ENCODE measurements at regions not wholly inside any gene's neighbourhood (a gene's known extent, or its start where the extent isn't known, plus 50 kb on each side); places are given as distances from the start of the nearest gene placed in this dataset.

DNA sequence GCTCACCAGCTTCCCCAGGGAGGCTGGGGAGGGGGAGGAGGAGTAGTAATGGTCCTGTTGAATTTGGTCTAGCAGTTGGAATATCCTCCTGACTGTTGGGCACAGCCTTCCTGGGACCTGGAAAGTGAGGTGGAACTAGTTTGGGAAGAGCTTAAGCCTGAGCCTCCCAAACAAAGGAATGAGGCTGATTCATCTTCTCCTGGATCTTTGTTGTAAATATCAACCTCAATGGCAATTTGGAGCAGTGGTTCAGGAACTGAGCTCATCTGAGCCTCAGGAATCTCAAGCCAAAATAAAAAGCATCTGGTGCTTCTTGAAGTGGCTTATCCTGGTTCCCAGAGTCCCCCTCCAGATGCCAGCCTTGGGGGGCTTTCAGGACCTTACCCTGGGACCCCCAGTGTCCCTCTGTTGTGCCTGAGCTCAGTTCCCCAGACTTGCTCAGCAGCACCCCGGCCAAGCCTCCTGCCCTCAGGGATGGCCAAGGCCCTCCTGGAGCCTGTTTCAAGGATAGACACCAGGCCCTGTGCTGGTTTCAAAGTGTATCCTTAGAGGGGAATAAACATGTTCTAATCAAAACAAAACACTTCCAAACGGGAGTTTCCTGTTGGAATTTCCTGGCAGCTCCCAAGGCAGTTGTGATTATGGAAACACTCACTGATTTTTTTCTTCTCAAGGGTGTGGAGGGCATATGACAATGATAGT is 112.6 kb downstream of the DDX1 start:
- no peaks in the 10 kb centered on the region for H3K27me3 ChIP-seq (replicated peaks in 1 of 7)
- H3K4me3 ChIP-seq: no peak overlapping the region
- WGBS, 5 donors: 30 to 64% (median 43%) methylated on average over 2 of the region's 2 CpGs
- intact Hi-C loops (cut with DNase I; ENCODE audit: low total_unique reads): no loop called here
- no peaks in the 10 kb centered on the region for H3K9me3 ChIP-seq
- H3K4me1 ChIP-seq: peaks cover 0 to 26% (median 15%) of the 10 kb centered on the region in 6 donors
- TF ChIP-seq, protein P1, sequence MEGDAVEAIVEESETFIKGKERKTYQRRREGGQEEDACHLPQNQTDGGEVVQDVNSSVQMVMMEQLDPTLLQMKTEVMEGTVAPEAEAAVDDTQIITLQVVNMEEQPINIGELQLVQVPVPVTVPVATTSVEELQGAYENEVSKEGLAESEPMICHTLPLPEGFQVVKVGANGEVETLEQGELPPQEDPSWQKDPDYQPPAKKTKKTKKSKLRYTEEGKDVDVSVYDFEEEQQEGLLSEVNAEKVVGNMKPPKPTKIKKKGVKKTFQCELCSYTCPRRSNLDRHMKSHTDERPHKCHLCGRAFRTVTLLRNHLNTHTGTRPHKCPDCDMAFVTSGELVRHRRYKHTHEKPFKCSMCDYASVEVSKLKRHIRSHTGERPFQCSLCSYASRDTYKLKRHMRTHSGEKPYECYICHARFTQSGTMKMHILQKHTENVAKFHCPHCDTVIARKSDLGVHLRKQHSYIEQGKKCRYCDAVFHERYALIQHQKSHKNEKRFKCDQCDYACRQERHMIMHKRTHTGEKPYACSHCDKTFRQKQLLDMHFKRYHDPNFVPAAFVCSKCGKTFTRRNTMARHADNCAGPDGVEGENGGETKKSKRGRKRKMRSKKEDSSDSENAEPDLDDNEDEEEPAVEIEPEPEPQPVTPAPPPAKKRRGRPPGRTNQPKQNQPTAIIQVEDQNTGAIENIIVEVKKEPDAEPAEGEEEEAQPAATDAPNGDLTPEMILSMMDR (IDR thresholded peaks at IDR 0.05 in 8 of 11, conservative IDR thresholded peaks at IDR 0.05 in 3 of 11): no peak
- TF ChIP-seq POLR2AphosphoS5 (IDR thresholded peaks at IDR 0.05): peak; percentile 13 to 44 (median 24)
- H3K36me3 ChIP-seq: no peaks in the 10 kb centered on the region
- peak overlapping the region; percentile 13 to 79 (median 70) for H3K27ac ChIP-seq
- DNase-seq: no peak

DNA sequence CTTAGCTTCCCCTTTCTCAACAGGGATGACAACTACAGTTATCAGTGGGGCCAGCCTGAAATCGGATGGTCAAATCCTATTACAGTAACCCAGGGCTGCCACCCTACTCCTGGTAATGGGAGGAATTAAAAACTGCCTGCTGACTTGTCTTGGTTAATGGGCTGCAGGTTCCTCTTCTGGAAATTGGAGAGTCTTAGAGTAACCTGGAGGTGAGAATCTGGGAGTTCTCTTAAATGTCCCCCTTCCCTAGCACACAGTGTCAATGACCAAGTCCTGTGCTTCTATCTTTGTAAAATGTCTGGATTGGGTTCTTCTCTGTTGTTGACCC is 113.1 kb downstream of the DDX1 start:
- Histone ChIP-seq H3K4me3 (no peak overlapping the region), H3K4me1 (peaks cover 0 to 31% (median 16%) of the 10 kb centered on the region in 6 donors), H3K36me3 (no peaks in the 10 kb centered on the region), H3K27ac (peak overlapping the region in 7 of 8 donors; percentile 45 to 79 (median 73)), H3K27me3 (replicated peaks in 1 of 7) (no peaks in the 10 kb centered on the region), H3K9me3 (no peaks in the 10 kb centered on the region)
- 55 to 72% (median 60%) methylated on average over 1 of the region's 1 CpG for WGBS, 5 donors
- intact Hi-C loops (cut with DNase I; ENCODE audit: low total_unique reads): no loop called here
- DNase-seq: no peak
- TF ChIP-seq, protein P1 (IDR thresholded peaks at IDR 0.05 in 8 of 11, conservative IDR thresholded peaks at IDR 0.05 in 3 of 11): no peak
- TF ChIP-seq POLR2A (IDR thresholded peaks at IDR 0.05): no peak
- no peak for TF ChIP-seq POLR2AphosphoS5 (IDR thresholded peaks at IDR 0.05)

DNA sequence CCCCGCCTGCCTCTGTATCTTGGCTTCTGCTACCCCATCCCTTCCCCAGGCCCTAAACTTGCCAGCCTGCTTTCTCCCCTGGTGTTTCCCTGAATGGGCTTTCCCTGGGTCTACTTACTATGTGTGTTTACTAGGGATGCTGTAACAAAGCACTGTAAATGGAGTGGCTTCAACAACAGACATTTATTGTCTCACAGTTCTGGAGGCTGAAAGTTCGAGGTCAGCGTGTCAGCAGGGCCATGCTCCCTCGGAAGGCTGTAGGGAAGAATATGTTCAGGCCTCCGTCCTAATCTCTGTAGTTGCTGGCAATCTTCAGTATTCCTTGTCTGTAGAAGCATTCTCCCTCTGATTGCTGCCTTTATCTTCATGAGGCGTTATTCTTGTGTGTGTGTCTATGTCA is 113.6 kb downstream of the DDX1 start:
- no peak for DNase-seq
- H3K27ac ChIP-seq: peak overlapping the region in 7 of 8 donors; percentile 45 to 79 (median 73)
- 73 to 87% (median 80%) methylated on average over 6 of the region's 6 CpGs for WGBS, 5 donors

DNA sequence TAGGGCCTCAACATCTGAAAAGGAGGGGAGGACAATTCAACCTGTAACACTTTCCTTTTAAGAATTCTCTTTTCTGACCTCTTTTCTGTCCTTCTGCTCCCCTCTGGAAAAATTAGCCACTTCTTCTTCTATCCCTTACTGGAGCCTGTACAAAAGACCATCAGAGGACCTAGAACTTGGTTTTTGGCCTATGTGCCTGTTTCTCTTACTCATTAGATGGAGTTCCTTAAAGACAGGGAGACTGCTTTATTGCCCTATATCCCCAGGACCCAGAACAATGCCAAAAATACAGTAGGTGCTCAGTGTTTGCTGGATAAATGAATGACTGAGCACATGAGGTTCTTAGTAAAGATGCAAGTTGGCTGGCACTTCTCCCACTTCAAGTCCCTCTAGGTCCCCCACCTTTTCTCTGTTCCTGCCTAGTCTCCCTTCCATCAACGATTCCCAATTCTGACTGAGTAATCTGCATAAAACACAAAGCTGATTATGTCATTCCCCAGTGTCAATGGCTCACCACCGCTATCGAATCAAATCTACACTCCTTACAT is 114.2 kb downstream of the DDX1 start:
- intact Hi-C loops (cut with DNase I; ENCODE audit: low total_unique reads): no loop called here
- Histone ChIP-seq H3K27me3 (replicated peaks in 1 of 7) (no peaks in the 10 kb centered on the region), H3K36me3 (no peaks in the 10 kb centered on the region), H3K4me1 (peaks cover 0 to 35% (median 17%) of the 10 kb centered on the region in 6 donors), H3K27ac (no peak overlapping the region), H3K4me3 (no peak overlapping the region), H3K9me3 (no peaks in the 10 kb centered on the region)
- no peak for DNase-seq
- TF ChIP-seq, protein P1 (IDR thresholded peaks at IDR 0.05 in 8 of 11, conservative IDR thresholded peaks at IDR 0.05 in 3 of 11): no peak
- TF ChIP-seq POLR2AphosphoS5 (IDR thresholded peaks at IDR 0.05): no peak
- no peak for TF ChIP-seq POLR2A (IDR thresholded peaks at IDR 0.05)
- 71 to 96% (median 93%) methylated on average over 3 of the region's 3 CpGs for WGBS, 5 donors

More for the DNA sequence above, 113.6 kb downstream of the DDX1 start:
- intact Hi-C loops (cut with DNase I; ENCODE audit: low total_unique reads): no loop called here
- H3K9me3 ChIP-seq: no peaks in the 10 kb centered on the region
- no peak for TF ChIP-seq POLR2AphosphoS5 (IDR thresholded peaks at IDR 0.05)
- TF ChIP-seq, protein P1 (IDR thresholded peaks at IDR 0.05 in 8 of 11, conservative IDR thresholded peaks at IDR 0.05 in 3 of 11): no peak
- no peak for TF ChIP-seq POLR2A (IDR thresholded peaks at IDR 0.05)
- H3K4me1 ChIP-seq: peaks cover 0 to 35% (median 18%) of the 10 kb centered on the region in 6 donors
- H3K36me3 ChIP-seq: no peaks in the 10 kb centered on the region
- H3K4me3 ChIP-seq: no peak overlapping the region
- no peaks in the 10 kb centered on the region for H3K27me3 ChIP-seq (replicated peaks in 1 of 7)

Data from spleen (tissue), 11 donors.